IMR-90 (cell line): ENCODE measurements at regions not wholly inside any gene's neighbourhood (a gene's known extent, or its start where the extent isn't known, plus 50 kb on each side); places are given as distances from the start of the nearest gene placed in this dataset.

Source experiments
- ATAC-seq: fragments of 200-7000 bp; cut with Tn5 transposase; 2 replicates; pipeline ENCODE4 v1.9.1; 2020; ENCODE audit warnings: low read depth, mild to moderate bottlenecking, moderate library complexity
- BruUV-seq: library from RNA; stranded (reverse); fragments of 400-500 nt; replicated peaks from 2 replicates; lab custom pipeline; 2021; lab: Mats Ljungman, UMichigan
- CTCF ChIA-PET: fragments of 300-600 bp; formaldehyde crosslinking; extraction: SDS; loops from one replicate; lab custom pipeline; 2021; ENCODE audit warnings: antibody characterized with exemption; lab: Yijun Ruan, JAX
- POLR2A ChIA-PET: fragments of 300-600 bp; sonication (Branson Sonifier 250); formaldehyde crosslinking; loops from one replicate; lab custom pipeline; 2022; ENCODE audit warnings: antibody characterized with exemption; ENCODE audit not compliant: unreplicated experiment; lab: Charles Lee
- DNase-seq: peaks from one replicate; pipeline ENCODE4 v3.0.0; 2013
- H2AFZ ChIP-seq: replicated peaks from 2 replicates; pipeline ENCODE3; 2013; ENCODE audit warnings: low read length, mild to moderate bottlenecking; ENCODE audit not compliant: poor library complexity
- H2AK5ac ChIP-seq: 2 replicates; pipeline ENCODE4 v1.6.1; 2013; ENCODE audit warnings: low read depth, low read length, inconsistent platforms
- H2AK9ac ChIP-seq: replicated peaks from 2 replicates; pipeline ENCODE3; 2013; ENCODE audit warnings: mild to moderate bottlenecking, low read depth, low read length, moderate library complexity; ENCODE audit not compliant: poor library complexity
- H2BK120ac ChIP-seq: 2 replicates; pipeline ENCODE4 v1.6.1; 2013; ENCODE audit warnings: low read depth, low read length, inconsistent platforms
- H2BK15ac ChIP-seq: 3 replicates; pipeline ENCODE4 v1.6.1; 2013; ENCODE audit warnings: low read depth, low read length, inconsistent platforms
- H2BK20ac ChIP-seq: 2 replicates; pipeline ENCODE4 v1.6.1; 2013; ENCODE audit warnings: low read depth, mild to moderate bottlenecking, inconsistent platforms, low read length, moderate library complexity
- H2BK5ac ChIP-seq: 2 replicates; pipeline ENCODE4 v1.6.1; 2013; ENCODE audit warnings: mild to moderate bottlenecking, low read depth, low read length, inconsistent platforms; ENCODE audit not compliant: poor library complexity, severe bottlenecking
- H3K14ac ChIP-seq: replicated peaks from 2 replicates; pipeline ENCODE4 v1.6.1; 2013; ENCODE audit warnings: low read depth, low read length, inconsistent platforms
- H3K18ac ChIP-seq: 2 replicates; pipeline ENCODE4 v1.6.1; 2013; ENCODE audit warnings: low read depth, low read length, control low read depth
- H3K23ac ChIP-seq: 2 replicates; pipeline ENCODE4 v1.6.1; 2013; ENCODE audit warnings: low read depth, low read length, inconsistent platforms
- H3K27ac ChIP-seq: 2 replicates; pipeline ENCODE4 v1.5.1; 2013; ENCODE audit warnings: mild to moderate bottlenecking, control low read depth, low read length; ENCODE audit not compliant: insufficient read depth
- H3K27me3 ChIP-seq: 2 replicates; pipeline ENCODE4 v1.6.1; 2013; ENCODE audit warnings: low read length; ENCODE audit not compliant: control insufficient read depth, insufficient read depth
- H3K36me3 ChIP-seq: 2 replicates; pipeline ENCODE4 v1.6.1; 2013; ENCODE audit warnings: low read length, mixed read lengths; ENCODE audit not compliant: control insufficient read depth, insufficient read depth
- H3K4ac ChIP-seq: 2 replicates; pipeline ENCODE4 v1.6.1; 2013; ENCODE audit warnings: low read depth, low read length, inconsistent platforms
- H3K4me1 ChIP-seq: 2 replicates; pipeline ENCODE4 v1.6.1; 2013; ENCODE audit warnings: low read length, mixed read lengths; ENCODE audit not compliant: control insufficient read depth, insufficient read depth
- H3K4me2 ChIP-seq: 2 replicates; pipeline ENCODE4 v1.6.1; 2013; ENCODE audit warnings: low read depth, mild to moderate bottlenecking, control low read depth, low read length, moderate library complexity
- H3K4me3 ChIP-seq: 2 replicates; pipeline ENCODE4 v1.5.1; 2013; ENCODE audit warnings: low read depth, mild to moderate bottlenecking, control low read depth, low read length, moderate library complexity; ENCODE audit not compliant: insufficient read depth
- H3K56ac ChIP-seq: 2 replicates; pipeline ENCODE4 v1.6.1; 2013; ENCODE audit warnings: low read length, inconsistent platforms; ENCODE audit not compliant: insufficient read depth; ENCODE audit errors: extremely low read depth
- H3K79me1 ChIP-seq, 2 experiments: 2 replicates each; pipeline ENCODE4 v1.6.1; 2013; ENCODE audit warnings: low read length in 2 of 2, inconsistent platforms in 1 of 2, low read depth in 1 of 2
- H3K9ac ChIP-seq: 2 replicates; pipeline ENCODE4 v1.6.1; 2013; ENCODE audit warnings: low read depth, low read length, control low read depth
- H3K9me1 ChIP-seq: 2 replicates; pipeline ENCODE4 v1.6.1; 2013; ENCODE audit warnings: low read length, inconsistent platforms; ENCODE audit not compliant: insufficient read depth
- H3K9me3 ChIP-seq: 2 replicates; pipeline ENCODE4 v1.6.1; 2013; ENCODE audit warnings: low read length; ENCODE audit not compliant: control insufficient read depth, insufficient read depth
- H4K20me1 ChIP-seq: 2 replicates; pipeline ENCODE4 v1.6.1; 2013; ENCODE audit warnings: low read length, inconsistent platforms; ENCODE audit not compliant: insufficient read depth
- H4K5ac ChIP-seq: 2 replicates; pipeline ENCODE4 v1.6.1; 2013; ENCODE audit warnings: mild to moderate bottlenecking, low read depth, low read length, control low read depth
- H4K8ac ChIP-seq, 2 experiments: 2 replicates each; pipeline ENCODE4 v1.6.1; 2013; ENCODE audit warnings: low read depth in 2 of 2, low read length in 2 of 2, control low read depth in 1 of 2, inconsistent platforms in 1 of 2
- H4K91ac ChIP-seq: 2 replicates; pipeline ENCODE4 v1.6.1; 2013; ENCODE audit warnings: low read depth, low read length, inconsistent platforms; ENCODE audit not compliant: insufficient read depth
- BHLHE40 ChIP-seq: fragments of 150-350 bp; IDR thresholded peaks from 2 replicates; pipeline ENCODE4 v1.6.1; 2016; ENCODE audit warnings: mild to moderate bottlenecking, low read depth, low read length
- CEBPB ChIP-seq: IDR thresholded peaks from 2 replicates; pipeline ENCODE4 v1.6.1; 2012; ENCODE audit warnings: low read depth, low read length, improper control_type of control experiment
- CHD1 ChIP-seq: IDR thresholded peaks from 2 replicates; pipeline ENCODE4 v1.6.1; 2012; ENCODE audit warnings: low read depth, low read length, improper control_type of control experiment
- CTCF ChIP-seq: conservative IDR thresholded peaks from 2 replicates; pipeline ENCODE4 v1.5.1; 2012; ENCODE audit warnings: mild to moderate bottlenecking, low read depth, low read length, improper control_type of control experiment
- FOS ChIP-seq: fragments of 150-350 bp; IDR thresholded peaks from 2 replicates; pipeline ENCODE4 v1.6.1; 2016; ENCODE audit warnings: low read depth, low read length
- MAFK ChIP-seq: IDR thresholded peaks from 2 replicates; pipeline ENCODE4 v1.6.1; 2012; ENCODE audit warnings: low read depth, low read length, improper control_type of control experiment
- MAZ ChIP-seq: IDR thresholded peaks from 2 replicates; pipeline ENCODE4 v1.6.1; 2012; ENCODE audit warnings: low read depth, mild to moderate bottlenecking, low read length, improper control_type of control experiment, moderate library complexity, borderline replicate concordance
- MXI1 ChIP-seq: IDR thresholded peaks from 2 replicates; pipeline ENCODE4 v1.6.1; 2012; ENCODE audit warnings: low read depth, mild to moderate bottlenecking, low read length, moderate library complexity, borderline replicate concordance
- NFE2L2 ChIP-seq: fragments of 150-350 bp; IDR thresholded peaks from 2 replicates; pipeline ENCODE4 v1.6.1; 2016; ENCODE audit warnings: low read depth, mild to moderate bottlenecking, low read length
- POLR2A ChIP-seq: IDR thresholded peaks from 2 replicates; pipeline ENCODE4 v1.6.1; 2012; ENCODE audit warnings: mild to moderate bottlenecking, low read depth, low read length
- RAD21 ChIP-seq: IDR thresholded peaks from 2 replicates; pipeline ENCODE4 v1.6.1; 2012; ENCODE audit warnings: low read length, improper control_type of control experiment
- RCOR1 ChIP-seq: IDR thresholded peaks from 2 replicates; pipeline ENCODE4 v1.6.1; 2012; ENCODE audit warnings: mild to moderate bottlenecking, low read length, improper control_type of control experiment; ENCODE audit not compliant: insufficient replicate concordance
- RFX5 ChIP-seq: IDR thresholded peaks from 2 replicates; pipeline ENCODE4 v1.8.0; 2012; ENCODE audit warnings: low read depth, mild to moderate bottlenecking, low read length, moderate library complexity
- SMC3 ChIP-seq: fragments of 150-350 bp; IDR thresholded peaks from 2 replicates; pipeline ENCODE4 v1.6.1; 2016; ENCODE audit warnings: low read depth, mild to moderate bottlenecking, antibody characterized with exemption, low read length, moderate library complexity
- dilution Hi-C: fragments of 300-500 bp; cut with HindIII; formaldehyde crosslinking; loops from one replicate; pipeline ENCODE4 v1.14.3; 2018; ENCODE audit warnings: low sequenced_read_pairs; ENCODE audit not compliant: unreplicated experiment
- in situ Hi-C: fragments of 300-500 bp; cut with MboI; formaldehyde crosslinking; loops from 3 replicates; pipeline ENCODE4 v1.14.3; 2019; ENCODE audit warnings: low sequenced_read_pairs, inconsistent platforms, mixed read lengths
- intact Hi-C: fragments of 100-400 bp; cut with micrococcal nuclease; formaldehyde crosslinking; loops from 2 replicates; pipeline ENCODE4 v1.10.0; 2022
- TF ChIP-seq, protein P1 (sequence below): fragments of 150-350 bp; IDR thresholded peaks from 2 replicates; pipeline ENCODE4 v1.6.1; 2017; ENCODE audit warnings: mild to moderate bottlenecking, antibody characterized with exemption, low read length, low read depth
- TF ChIP-seq, protein P2 (sequence below): fragments of 150-350 bp; IDR thresholded peaks from 2 replicates; pipeline ENCODE4 v1.6.1; 2016; ENCODE audit warnings: low read depth, mild to moderate bottlenecking, low read length, moderate library complexity, borderline replicate concordance

DNA sequence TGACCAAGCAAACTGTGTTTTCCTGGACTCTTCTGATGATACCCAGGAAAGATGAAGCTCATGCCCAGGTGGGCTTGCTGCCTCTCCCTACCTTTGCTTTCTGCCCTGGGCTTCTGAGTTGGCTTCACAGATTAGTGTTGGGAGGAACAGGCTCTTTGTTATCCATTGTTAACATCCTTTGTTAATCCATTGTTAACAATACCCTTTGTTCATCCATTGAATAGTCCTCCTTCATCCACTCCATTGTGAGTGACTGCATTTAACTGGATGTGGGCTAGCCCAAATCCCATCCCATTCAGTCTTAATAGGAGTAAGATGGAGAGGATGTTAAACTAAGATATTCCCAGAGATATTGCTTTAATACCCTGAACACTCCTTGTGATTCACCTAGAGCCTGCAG is 199.0 kb upstream of the LNX1 start:
- Histone ChIP-seq H2BK5ac (no peak overlapping the region), H3K4me2 (no peak overlapping the region), H2BK120ac (peak overlapping the region; percentile 68), H3K4me1 (peaks cover 23% of the 10 kb centered on the region), H3K9ac (no peak overlapping the region), H3K23ac (no peak overlapping the region), H2BK15ac (peak overlapping the region; percentile 56; the same call in 2 of the 3 replicates), H3K27me3 (no peaks in the 10 kb centered on the region), H3K9me3 (no peaks in the 10 kb centered on the region), H4K8ac (peak overlapping the region; percentile 12 to 32; a peak in 1 of 4 replicates), H4K5ac (no peak overlapping the region), H3K56ac (no peak overlapping the region), H2AK9ac (no peak overlapping the region), H2AFZ (no peak overlapping the region), H3K4ac (peak overlapping the region; percentile 45; the same call in 1 of the 2 replicates), H2AK5ac (peak overlapping the region; percentile 93), H3K18ac (peak overlapping the region; percentile 37), H4K20me1 (no peaks in the 10 kb centered on the region), H3K79me1 (no peaks in the 10 kb centered on the region), H3K27ac (no peak overlapping the region), H3K4me3 (no peak overlapping the region), H3K36me3 (no peaks in the 10 kb centered on the region), H3K9me1 (peaks cover 3% of the 10 kb centered on the region; the same call in 1 of the 2 replicates), H2BK20ac (peak overlapping the region; percentile 69; the same call in 1 of the 2 replicates), H4K91ac (peak overlapping the region; percentile 4; the same call in 1 of the 2 replicates), H3K14ac (0 out of 2 replicates have a peak overlapping the region, but pooled peaks have one; percentile 45)
- in situ Hi-C loops (no loop called here), dilution Hi-C loops (no loop called here), intact Hi-C loops (no loop called here)
- TF ChIP-seq RCOR1 (no peak), SMC3 (no peak), MAFK (no peak), BHLHE40 (no peak), FOS (no peak), RFX5 (no peak), MAZ (no peak), CHD1 (no peak), MXI1 (no peak), RAD21 (no peak), POLR2A (no peak), CTCF (no peak), NFE2L2 (no peak), CEBPB (no peak)
- TF ChIP-seq, protein P1, sequence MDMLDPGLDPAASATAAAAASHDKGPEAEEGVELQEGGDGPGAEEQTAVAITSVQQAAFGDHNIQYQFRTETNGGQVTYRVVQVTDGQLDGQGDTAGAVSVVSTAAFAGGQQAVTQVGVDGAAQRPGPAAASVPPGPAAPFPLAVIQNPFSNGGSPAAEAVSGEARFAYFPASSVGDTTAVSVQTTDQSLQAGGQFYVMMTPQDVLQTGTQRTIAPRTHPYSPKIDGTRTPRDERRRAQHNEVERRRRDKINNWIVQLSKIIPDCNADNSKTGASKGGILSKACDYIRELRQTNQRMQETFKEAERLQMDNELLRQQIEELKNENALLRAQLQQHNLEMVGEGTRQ = no peak
- TF ChIP-seq, protein P2, sequence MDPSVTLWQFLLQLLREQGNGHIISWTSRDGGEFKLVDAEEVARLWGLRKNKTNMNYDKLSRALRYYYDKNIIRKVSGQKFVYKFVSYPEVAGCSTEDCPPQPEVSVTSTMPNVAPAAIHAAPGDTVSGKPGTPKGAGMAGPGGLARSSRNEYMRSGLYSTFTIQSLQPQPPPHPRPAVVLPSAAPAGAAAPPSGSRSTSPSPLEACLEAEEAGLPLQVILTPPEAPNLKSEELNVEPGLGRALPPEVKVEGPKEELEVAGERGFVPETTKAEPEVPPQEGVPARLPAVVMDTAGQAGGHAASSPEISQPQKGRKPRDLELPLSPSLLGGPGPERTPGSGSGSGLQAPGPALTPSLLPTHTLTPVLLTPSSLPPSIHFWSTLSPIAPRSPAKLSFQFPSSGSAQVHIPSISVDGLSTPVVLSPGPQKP = no peak
- CTCF ChIA-PET = no interaction called here
- DNase-seq (no peak), ATAC-seq (no peak)
- POLR2A ChIA-PET = no interaction called here
- no TSS peak for BruUV-seq
